Bronchial epithelial cell (primary cell): ENCODE measurements at regions not wholly inside any gene's neighbourhood (a gene's known extent, or its start where the extent isn't known, plus 50 kb on each side); places are given as distances from the start of the nearest gene placed in this dataset.

ENCODE experiments used
- DNase-seq: peaks from one replicate; pipeline ENCODE4 v3.0.0-alpha.2; 2010; ENCODE audit warnings: low read depth
- FAIRE-seq: peaks from 2 replicates; lab custom pipeline; 2011; peaks lifted over from hg19 to GRCh38; lab: Jason Lieb, UNC
- H3K27me3 ChIP-seq: 2 replicates; pipeline ENCODE4 v1.5.1; 2011; ENCODE audit warnings: low read length; ENCODE audit not compliant: control insufficient read depth, insufficient read depth
- H3K36me3 ChIP-seq: 2 replicates; pipeline ENCODE4 v1.5.1; 2011; ENCODE audit warnings: low read length; ENCODE audit not compliant: control insufficient read depth, insufficient read depth
- H3K4me3 ChIP-seq: 2 replicates; pipeline ENCODE4 v1.5.1; 2011; ENCODE audit warnings: mild to moderate bottlenecking, low read depth, low read length, control low read depth
- TF ChIP-seq, protein P1 (sequence below): IDR thresholded peaks from 2 replicates; pipeline ENCODE4 v1.5.1; 2011; ENCODE audit warnings: mild to moderate bottlenecking, moderate library complexity, low read length, control low read depth, inconsistent platforms; ENCODE audit not compliant: insufficient read depth, severe bottlenecking

DNA sequence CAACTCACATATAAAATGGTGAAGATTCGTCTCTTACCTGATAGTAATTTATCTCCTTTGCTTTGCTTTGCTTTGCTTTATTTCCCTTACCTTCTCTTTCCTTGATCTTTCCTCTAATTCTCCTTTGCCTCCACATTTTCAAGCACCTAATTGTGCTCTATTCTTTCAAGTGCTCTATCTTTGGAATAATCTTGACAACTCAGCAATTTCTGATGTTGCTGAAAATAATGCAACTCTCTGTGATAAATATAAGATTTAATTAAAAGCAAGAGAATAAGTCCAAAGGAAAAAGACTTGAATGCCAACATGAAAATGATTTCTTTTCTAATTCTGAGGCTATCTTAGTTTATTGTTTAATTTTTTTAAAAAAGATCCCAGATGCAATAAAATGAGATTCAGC, 139.5 kb upstream of the SYT1 start:
- TF ChIP-seq, protein P1, sequence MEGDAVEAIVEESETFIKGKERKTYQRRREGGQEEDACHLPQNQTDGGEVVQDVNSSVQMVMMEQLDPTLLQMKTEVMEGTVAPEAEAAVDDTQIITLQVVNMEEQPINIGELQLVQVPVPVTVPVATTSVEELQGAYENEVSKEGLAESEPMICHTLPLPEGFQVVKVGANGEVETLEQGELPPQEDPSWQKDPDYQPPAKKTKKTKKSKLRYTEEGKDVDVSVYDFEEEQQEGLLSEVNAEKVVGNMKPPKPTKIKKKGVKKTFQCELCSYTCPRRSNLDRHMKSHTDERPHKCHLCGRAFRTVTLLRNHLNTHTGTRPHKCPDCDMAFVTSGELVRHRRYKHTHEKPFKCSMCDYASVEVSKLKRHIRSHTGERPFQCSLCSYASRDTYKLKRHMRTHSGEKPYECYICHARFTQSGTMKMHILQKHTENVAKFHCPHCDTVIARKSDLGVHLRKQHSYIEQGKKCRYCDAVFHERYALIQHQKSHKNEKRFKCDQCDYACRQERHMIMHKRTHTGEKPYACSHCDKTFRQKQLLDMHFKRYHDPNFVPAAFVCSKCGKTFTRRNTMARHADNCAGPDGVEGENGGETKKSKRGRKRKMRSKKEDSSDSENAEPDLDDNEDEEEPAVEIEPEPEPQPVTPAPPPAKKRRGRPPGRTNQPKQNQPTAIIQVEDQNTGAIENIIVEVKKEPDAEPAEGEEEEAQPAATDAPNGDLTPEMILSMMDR = no peak
- no peak for FAIRE-seq

DNA sequence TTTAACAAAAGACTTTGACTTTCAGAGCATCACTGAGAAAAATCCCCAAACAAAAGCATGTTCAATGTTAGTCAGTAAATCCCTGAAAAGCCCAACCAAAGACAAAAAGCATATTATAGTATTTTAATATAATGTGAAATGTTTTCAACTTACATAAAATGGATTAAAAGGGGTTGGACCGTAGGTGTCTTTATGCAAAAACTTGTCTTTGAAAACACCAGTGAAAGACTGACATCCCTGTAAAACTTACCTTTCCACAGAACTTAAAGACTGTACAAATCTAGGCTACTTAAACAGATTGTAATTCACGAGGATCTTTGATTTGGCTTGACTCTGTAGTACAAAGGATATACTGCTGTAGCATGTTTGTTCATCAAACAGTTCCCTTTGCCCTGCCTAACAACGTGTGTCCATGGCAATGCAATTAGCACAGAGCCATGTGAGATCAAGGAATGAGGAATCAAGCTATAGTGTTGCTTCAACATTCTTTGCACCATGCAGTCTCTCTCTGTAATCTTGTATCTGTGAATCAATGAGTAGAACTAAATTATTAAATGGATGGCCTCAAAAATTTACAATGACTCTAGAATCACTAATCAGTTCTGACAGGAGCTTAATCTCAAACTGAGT, 138.5 kb upstream of the SYT1 start:
- Histone ChIP-seq H3K27me3 (no peaks in the 10 kb centered on the region), H3K4me3 (no peak overlapping the region), H3K36me3 (no peaks in the 10 kb centered on the region)
- no peak for DNase-seq
- TF ChIP-seq, protein P1 = no peak
- no peak for FAIRE-seq

More for the DNA sequence above, 139.5 kb upstream of the SYT1 start:
- no peak for DNase-seq
- Histone ChIP-seq H3K4me3 (no peak overlapping the region), H3K27me3 (no peaks in the 10 kb centered on the region), H3K36me3 (no peaks in the 10 kb centered on the region)

DNA sequence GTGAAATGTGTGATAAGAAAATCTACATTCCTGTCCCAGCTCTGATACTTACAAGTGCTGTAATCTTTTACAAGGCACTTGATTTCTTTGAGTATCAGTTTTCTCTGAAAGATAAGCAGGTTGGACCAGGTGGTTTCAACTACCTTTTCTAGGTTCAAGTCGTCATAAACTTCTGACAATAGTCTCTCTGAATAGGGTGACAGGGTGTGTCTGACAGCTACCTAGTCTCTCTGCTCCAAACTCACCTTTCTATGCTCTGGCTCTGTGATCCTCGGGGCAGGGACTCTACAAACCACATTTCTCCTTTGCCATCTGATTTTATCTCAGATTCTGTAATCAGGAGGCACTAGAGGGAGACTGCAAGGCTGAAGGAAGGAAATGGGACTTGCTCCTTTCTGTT, 137.7 kb upstream of the SYT1 start:
- Histone ChIP-seq H3K36me3 (no peaks in the 10 kb centered on the region), H3K4me3 (no peak overlapping the region), H3K27me3 (no peaks in the 10 kb centered on the region)
- TF ChIP-seq, protein P1 = no peak
- FAIRE-seq (no peak), DNase-seq (no peak)

DNA sequence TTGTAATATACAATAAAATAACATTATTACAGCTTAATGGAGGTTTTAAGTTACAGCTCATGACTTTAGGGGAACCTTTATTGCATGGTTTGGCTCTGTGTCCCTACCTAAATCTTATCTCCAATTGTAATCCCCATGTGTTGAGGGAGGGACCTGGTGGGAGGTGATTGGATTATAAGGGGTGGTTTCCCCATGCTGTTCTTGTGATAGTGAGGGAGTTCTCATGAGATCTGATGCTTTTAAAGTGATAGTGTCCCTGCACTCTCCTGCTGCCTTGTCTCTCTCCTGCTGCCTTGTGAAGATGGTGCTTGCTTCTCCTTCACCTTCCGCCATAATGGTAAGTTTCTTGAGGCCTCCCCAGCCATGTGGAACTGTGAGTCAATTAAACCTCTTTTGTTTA, 132.1 kb upstream of the SYT1 start:
- FAIRE-seq (no peak), DNase-seq (no peak)
- TF ChIP-seq, protein P1 = no peak

DNA sequence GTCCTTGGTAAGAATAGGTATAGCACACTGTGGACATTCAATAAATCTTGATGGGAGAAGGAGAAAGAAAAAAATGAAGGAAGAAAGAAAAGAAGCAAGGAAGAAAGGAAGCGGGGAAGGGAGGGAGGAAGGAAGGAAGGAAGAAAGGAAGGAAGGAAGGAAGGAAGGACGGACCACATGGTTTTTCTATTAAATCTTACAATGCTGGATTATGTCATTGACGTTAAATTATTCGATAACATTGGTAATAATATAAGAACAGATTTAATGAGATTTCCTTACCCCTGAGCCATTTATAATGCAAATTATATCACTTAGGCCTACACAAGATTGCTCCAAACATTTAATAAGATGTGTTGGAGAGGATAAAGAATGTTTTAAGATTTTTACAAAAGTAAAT, 124.9 kb upstream of the SYT1 start:
- FAIRE-seq (no peak), DNase-seq (no peak)
- no peak overlapping the region for H3K4me3 ChIP-seq
- H3K36me3 ChIP-seq = no peaks in the 10 kb centered on the region
- H3K27me3 ChIP-seq = no peaks in the 10 kb centered on the region
- TF ChIP-seq, protein P1 = no peak

More for the DNA sequence above, 132.1 kb upstream of the SYT1 start:
- Histone ChIP-seq H3K27me3 (no peaks in the 10 kb centered on the region), H3K36me3 (no peaks in the 10 kb centered on the region), H3K4me3 (no peak overlapping the region)

- no peak overlapping the region for H3K4me3 ChIP-seq
- TF ChIP-seq, protein P1 = no peak
- no peaks in the 10 kb centered on the region for H3K36me3 ChIP-seq
- H3K27me3 ChIP-seq = no peaks in the 10 kb centered on the region
- DNase-seq = peak; percentile 73
- FAIRE-seq = no peak
These were observed 118.6 kb upstream of the SYT1 start for GRCh38 chr12:78746001-78746400.
